NT2/D1 (cell line): ENCODE measurements at regions not wholly inside any gene's neighbourhood (a gene's known extent, or its start where the extent isn't known, plus 50 kb on each side); places are given as distances from the start of the nearest gene placed in this dataset.

ENCODE experiments used
- DNase-seq: peaks from one replicate; pipeline ENCODE4 v3.0.0-alpha.2; 2011; ENCODE audit warnings: low read depth, low spot score
- H3K27me3 ChIP-seq: 2 replicates; pipeline ENCODE4 v1.6.0; 2011; ENCODE audit warnings: mild to moderate bottlenecking; ENCODE audit not compliant: insufficient read length, insufficient read depth
- H3K36me3 ChIP-seq: 2 replicates; pipeline ENCODE4 v1.6.1; 2011; ENCODE audit warnings: mild to moderate bottlenecking, low read length, mixed read lengths; ENCODE audit not compliant: insufficient read depth, insufficient read length
- H3K4me1 ChIP-seq: 2 replicates; pipeline ENCODE4 v1.5.1; 2011; ENCODE audit not compliant: insufficient read depth, insufficient read length
- H3K4me3 ChIP-seq: 2 replicates; pipeline ENCODE4 v1.5.1; 2011; ENCODE audit warnings: low read depth; ENCODE audit not compliant: insufficient read length
- H3K9ac ChIP-seq: 2 replicates; pipeline ENCODE4 v1.6.0; 2011; ENCODE audit warnings: low read depth; ENCODE audit not compliant: insufficient read length
- H3K9me3 ChIP-seq: 2 replicates; pipeline ENCODE4 v1.5.1; 2011; ENCODE audit warnings: mild to moderate bottlenecking, low read length; ENCODE audit not compliant: insufficient read depth
- SUZ12 ChIP-seq: IDR thresholded peaks from 2 replicates; pipeline ENCODE4 v1.6.1; 2011; ENCODE audit not compliant: insufficient read length, insufficient read depth; ENCODE audit errors: extremely low read depth
- YY1 ChIP-seq: IDR thresholded peaks from 2 replicates; pipeline ENCODE4 v1.6.1; 2011; ENCODE audit not compliant: insufficient read length, insufficient read depth
- ZNF274 ChIP-seq: IDR thresholded peaks from 2 replicates; pipeline ENCODE4 v1.6.1; 2011; ENCODE audit warnings: mild to moderate bottlenecking, low read depth, low read length

DNA sequence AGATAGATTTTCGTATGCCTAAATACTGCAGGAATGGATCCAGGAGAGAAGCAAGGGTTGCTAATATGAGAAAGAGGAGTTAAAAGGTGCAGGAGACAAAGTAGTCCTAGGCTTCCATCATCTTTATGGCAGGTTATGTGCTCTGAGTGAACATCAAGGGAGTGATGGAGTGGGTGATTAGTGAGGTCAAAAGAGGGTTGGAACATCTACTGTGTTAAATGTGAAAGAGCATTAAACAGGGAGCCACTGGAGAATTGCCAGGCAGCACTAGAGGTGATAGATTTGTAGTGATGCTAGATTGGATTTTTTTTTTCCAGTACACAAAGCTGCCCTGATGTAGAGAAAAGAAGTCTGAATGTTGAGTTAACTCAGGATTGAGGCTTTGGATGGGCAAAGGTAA is 199.3 kb downstream of the NMUR2 start:
- Histone ChIP-seq H3K36me3 (no peaks in the 10 kb centered on the region), H3K9ac (no peak overlapping the region), H3K27me3 (no peaks in the 10 kb centered on the region), H3K9me3 (peaks cover 13% of the 10 kb centered on the region; the same call in 1 of the 2 replicates), H3K4me3 (no peak overlapping the region), H3K4me1 (no peaks in the 10 kb centered on the region)
- TF ChIP-seq ZNF274: no peak
- no peak for TF ChIP-seq SUZ12
- TF ChIP-seq YY1: no peak
- no peak for DNase-seq

DNA sequence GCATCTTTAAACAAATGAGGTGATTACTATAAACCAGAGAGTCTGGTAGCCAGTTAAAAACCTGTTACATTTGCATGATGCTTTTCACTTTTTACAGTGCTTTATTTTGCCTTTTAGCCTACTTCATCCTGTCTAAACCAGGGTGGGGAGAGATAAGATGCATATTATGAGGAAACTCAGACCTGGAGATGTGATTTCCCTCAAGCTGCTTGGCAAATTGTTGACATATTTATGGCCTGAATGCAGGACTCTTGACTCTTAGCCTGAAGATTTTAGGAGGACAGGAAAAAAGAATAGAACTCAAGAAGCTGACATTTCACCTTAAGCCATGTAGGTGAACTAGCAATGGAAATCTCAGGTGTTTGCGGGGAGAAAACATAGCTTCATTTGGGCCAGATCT is 202.8 kb downstream of the NMUR2 start:
- no peak for DNase-seq
- Histone ChIP-seq H3K27me3 (no peaks in the 10 kb centered on the region), H3K4me3 (no peak overlapping the region), H3K36me3 (no peaks in the 10 kb centered on the region), H3K4me1 (no peaks in the 10 kb centered on the region), H3K9me3 (peaks cover 13% of the 10 kb centered on the region; the same call in 1 of the 2 replicates), H3K9ac (no peak overlapping the region)
- TF ChIP-seq YY1 (no peak), ZNF274 (no peak), SUZ12 (no peak)

DNA sequence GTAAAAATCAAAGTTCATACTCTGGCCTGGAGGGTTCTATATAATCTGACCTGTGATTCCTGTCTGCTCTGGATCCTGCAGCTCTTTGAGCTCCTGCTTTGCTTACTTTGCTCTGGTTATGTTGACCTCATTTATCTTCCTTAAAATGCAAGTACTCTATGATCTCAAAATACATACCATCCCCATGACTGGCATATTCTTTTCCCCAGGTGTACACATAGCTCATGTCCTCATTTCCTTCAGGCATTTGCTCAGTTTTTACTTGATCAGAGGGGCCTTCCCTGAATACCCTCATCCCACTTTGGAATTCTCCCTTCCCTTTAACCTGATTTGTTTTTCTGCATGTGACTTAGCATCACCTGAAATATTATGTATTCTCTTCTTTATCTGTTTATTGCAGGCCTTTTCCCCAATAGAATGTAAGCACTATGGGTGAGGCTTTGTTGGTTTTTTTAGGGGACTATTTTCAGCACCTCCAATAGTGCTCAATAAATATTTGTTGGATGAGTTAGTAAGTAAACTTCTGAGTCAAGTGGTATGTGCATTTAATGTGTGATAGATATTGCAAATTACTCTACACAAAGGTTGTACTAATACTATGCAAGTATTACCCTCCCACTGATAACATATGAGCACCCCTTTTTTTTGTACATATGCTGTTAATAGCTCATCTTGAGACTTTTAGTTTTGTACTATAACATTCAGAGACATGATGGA is 211.5 kb downstream of the NMUR2 start:
- Histone ChIP-seq H3K27me3 (no peaks in the 10 kb centered on the region), H3K4me1 (no peaks in the 10 kb centered on the region), H3K4me3 (no peak overlapping the region), H3K9me3 (no peaks in the 10 kb centered on the region), H3K36me3 (no peaks in the 10 kb centered on the region), H3K9ac (no peak overlapping the region)
- no peak for TF ChIP-seq YY1
- no peak for TF ChIP-seq SUZ12
- TF ChIP-seq ZNF274: no peak
- DNase-seq: no peak

DNA sequence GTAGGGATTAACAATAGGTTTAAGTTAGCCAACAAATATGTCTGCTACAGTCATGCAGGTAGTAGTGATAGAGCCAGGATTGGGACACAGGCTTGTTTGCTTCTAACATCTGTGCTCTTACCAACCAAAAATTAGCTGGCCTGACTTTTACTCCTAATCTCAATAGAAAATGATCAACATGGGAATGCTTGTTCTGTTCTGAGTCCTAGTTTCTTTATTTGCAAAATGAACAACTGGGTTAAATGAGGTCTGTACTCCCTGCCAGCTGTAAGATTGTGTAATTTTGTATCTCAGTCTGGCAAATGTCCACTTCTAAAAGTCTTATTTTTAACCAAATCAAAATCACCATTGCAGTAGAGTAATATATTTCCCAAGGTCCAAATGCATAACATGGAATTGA is 216.8 kb downstream of the NMUR2 start:
- Histone ChIP-seq H3K4me3 (no peak overlapping the region), H3K36me3 (no peaks in the 10 kb centered on the region), H3K4me1 (no peaks in the 10 kb centered on the region), H3K9me3 (0 out of 2 replicates have a peak, but pooled peaks cover 10% of the 10 kb centered on the region), H3K9ac (no peak overlapping the region), H3K27me3 (no peaks in the 10 kb centered on the region)
- DNase-seq: no peak
- TF ChIP-seq SUZ12 (no peak), ZNF274 (no peak), YY1 (no peak)

DNA sequence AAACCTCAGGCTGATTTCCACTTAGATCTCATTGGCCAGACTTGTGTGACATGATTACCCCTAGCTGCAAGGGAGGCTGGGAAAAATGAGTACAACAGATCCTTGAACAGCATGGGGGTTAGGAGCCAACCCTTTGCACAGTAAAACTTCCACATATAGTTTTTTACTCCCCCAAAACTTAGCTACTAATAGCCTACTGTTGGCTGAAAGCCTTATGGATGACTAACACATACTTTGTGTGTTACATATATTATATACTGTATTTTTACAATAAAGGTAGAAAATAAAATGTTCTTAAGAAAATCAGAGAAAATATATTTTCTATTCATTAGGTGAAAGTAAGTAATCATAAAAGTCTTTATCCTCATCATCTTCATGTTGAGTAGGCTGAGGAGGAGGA is 217.4 kb downstream of the NMUR2 start:
- no peaks in the 10 kb centered on the region for H3K36me3 ChIP-seq
- DNase-seq: no peak
- no peaks in the 10 kb centered on the region for H3K4me1 ChIP-seq
- no peaks in the 10 kb centered on the region for H3K27me3 ChIP-seq
- TF ChIP-seq YY1 (no peak), ZNF274 (no peak), SUZ12 (no peak)
- H3K9me3 ChIP-seq: 0 out of 2 replicates have a peak, but pooled peaks cover 10% of the 10 kb centered on the region
- H3K9ac ChIP-seq: no peak overlapping the region
- H3K4me3 ChIP-seq: no peak overlapping the region

DNA sequence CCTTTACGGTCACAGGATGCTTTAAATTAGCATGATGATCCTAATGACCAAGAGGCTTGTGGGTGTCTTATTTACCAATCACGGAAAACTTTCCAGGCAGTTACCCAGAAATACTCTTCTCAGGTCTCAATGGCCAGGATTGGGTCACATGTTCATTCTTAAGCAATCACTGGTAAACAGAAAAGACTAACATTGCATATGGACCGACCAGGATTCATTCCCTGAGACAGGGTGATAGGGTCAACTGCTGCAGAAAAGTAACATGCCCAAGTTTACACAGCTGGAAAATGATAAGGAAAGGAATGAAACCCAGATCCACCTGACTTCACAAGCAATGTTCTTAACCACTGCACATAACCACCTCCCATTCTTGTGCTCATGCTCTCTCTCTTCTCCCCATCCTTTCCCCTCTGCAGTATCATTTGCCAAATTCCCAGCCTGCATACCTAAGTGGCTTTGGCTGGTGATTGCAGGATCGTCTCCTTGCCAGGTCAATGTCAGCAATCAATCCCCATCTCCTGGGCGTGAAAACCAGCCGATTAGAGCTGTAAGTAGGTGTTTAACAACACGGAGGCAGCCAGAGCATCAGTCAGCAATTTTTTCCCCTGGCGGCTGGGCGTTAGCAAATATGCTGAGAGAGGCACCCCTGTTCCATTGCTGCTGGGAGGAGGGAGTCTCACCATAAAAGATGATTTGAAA is 219.4 kb downstream of the NMUR2 start:
- Histone ChIP-seq H3K4me3 (no peak overlapping the region), H3K36me3 (no peaks in the 10 kb centered on the region), H3K9me3 (0 out of 2 replicates have a peak, but pooled peaks cover 10% of the 10 kb centered on the region), H3K9ac (no peak overlapping the region), H3K27me3 (no peaks in the 10 kb centered on the region), H3K4me1 (no peaks in the 10 kb centered on the region)
- DNase-seq: no peak
- TF ChIP-seq ZNF274 (no peak), SUZ12 (no peak), YY1 (no peak)

DNA sequence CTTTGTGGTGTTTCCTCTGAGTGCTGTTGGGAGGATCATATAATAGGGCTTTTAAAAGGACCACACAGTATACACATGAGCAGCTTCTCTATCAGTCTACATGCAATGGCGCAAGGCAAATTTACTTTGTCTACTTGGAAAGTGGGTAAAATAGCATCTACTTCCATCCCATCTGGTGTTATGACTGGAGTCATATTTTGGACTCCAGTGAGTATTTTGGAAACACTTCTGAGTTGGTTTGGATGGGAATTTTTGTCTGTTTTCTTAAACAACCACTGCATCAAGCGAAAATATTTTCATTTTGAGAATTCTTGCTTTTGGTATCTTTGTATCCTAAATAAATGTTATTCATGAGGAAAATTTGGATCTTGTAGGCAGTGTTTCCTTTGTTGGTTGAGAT is 220.8 kb downstream of the NMUR2 start:
- no peak for DNase-seq
- H3K4me3 ChIP-seq: no peak overlapping the region
- no peaks in the 10 kb centered on the region for H3K36me3 ChIP-seq
- TF ChIP-seq YY1: no peak
- no peak for TF ChIP-seq ZNF274
- TF ChIP-seq SUZ12: no peak
- H3K27me3 ChIP-seq: no peaks in the 10 kb centered on the region
- no peak overlapping the region for H3K9ac ChIP-seq
- H3K4me1 ChIP-seq: no peaks in the 10 kb centered on the region
- H3K9me3 ChIP-seq: peaks cover 19% of the 10 kb centered on the region; the same call in 1 of the 2 replicates
